HG02981 (cell line): ENCODE measurements at regions not wholly inside any gene's neighbourhood (a gene's known extent, or its start where the extent isn't known, plus 50 kb on each side); places are given as distances from the start of the nearest gene placed in this dataset.
"Not testable (repeated sequence)": the region's sequence is repeated elsewhere in the genome, so short reads cannot be mapped to it uniquely, and the experiment has no call there.

Experiments used
- ATAC-seq: cut with Tn5 transposase; IDR thresholded peaks from one replicate; pipeline ENCODE4 v1.9.1; 2021; ENCODE audit warnings: mild to moderate bottlenecking, moderate library complexity; ENCODE audit not compliant: unreplicated experiment

- no peak for ATAC-seq
Measured at GRCh38 chr2:228956701-228957474, 314.2 kb downstream of the PID1 start.

GRCh38 chr2:228949831-228950230, 321.3 kb downstream of the PID1 start:
- no peak for ATAC-seq

- no peak for ATAC-seq
Measured at GRCh38 chr2:228945710-228946109, 325.4 kb downstream of the PID1 start.

GRCh38 chr2:228942856-228943255, 328.2 kb downstream of the PID1 start:
- ATAC-seq = no peak

GRCh38 chr2:228938629-228939028, 332.5 kb downstream of the PID1 start:
- ATAC-seq = no peak

- no peak for ATAC-seq
Measured at GRCh38 chr2:228927028-228928010, 343.8 kb downstream of the PID1 start.

GRCh38 chr2:228919808-228920207, 351.3 kb downstream of the PID1 start:
- ATAC-seq = no peak

- ATAC-seq = no peak
Measured at GRCh38 chr2:228917220-228917619, 353.9 kb downstream of the PID1 start.

GRCh38 chr2:228916416-228917090, 354.5 kb downstream of the PID1 start:
- ATAC-seq = no peak

- ATAC-seq = no peak
Measured at GRCh38 chr2:228913176-228913575, 357.9 kb downstream of the PID1 start.

- not testable (repeated sequence) for ATAC-seq
Measured at GRCh38 chr2:228910872-228911271, 360.2 kb downstream of the PID1 start.

- ATAC-seq = no peak
Measured at GRCh38 chr2:228902176-228902575, 368.9 kb downstream of the PID1 start.

GRCh38 chr2:228901531-228901930, 369.6 kb downstream of the PID1 start:
- no peak for ATAC-seq

- ATAC-seq = no peak
Measured at GRCh38 chr2:228878138-228878537, 392.9 kb downstream of the PID1 start.

- ATAC-seq = no peak
Measured at GRCh38 chr2:228876276-228876675, 394.8 kb downstream of the PID1 start.

GRCh38 chr2:228875152-228875900, 395.8 kb downstream of the PID1 start:
- no peak for ATAC-seq

GRCh38 chr2:228871012-228871411, 400.1 kb downstream of the PID1 start:
- ATAC-seq = no peak

GRCh38 chr2:228869636-228870264, 401.3 kb downstream of the PID1 start:
- ATAC-seq = no peak

GRCh38 chr2:228867406-228867805, 403.7 kb downstream of the PID1 start:
- no peak for ATAC-seq

- no peak for ATAC-seq
Measured at GRCh38 chr2:228866781-228867180, 404.3 kb downstream of the PID1 start.
